HCT116 (cell line): ENCODE measurements at regions not wholly inside any gene's neighbourhood (a gene's known extent, or its start where the extent isn't known, plus 50 kb on each side); places are given as distances from the start of the nearest gene placed in this dataset.

Experiments
- ATAC-seq: fragments of 200-7000 bp; cut with Tn5 transposase; 2 replicates; pipeline ENCODE4 v1.9.1; 2020; ENCODE audit warnings: mild to moderate bottlenecking, moderate library complexity
- BruUV-seq: library from RNA; stranded (reverse); fragments of 400-500 nt; replicated peaks from 2 replicates; lab custom pipeline; 2021; lab: Mats Ljungman, UMichigan
- CTCF ChIA-PET: fragments of 300-600 bp; sonication (Branson Sonifier 250); formaldehyde crosslinking; loops from one replicate; lab custom pipeline; 2021; ENCODE audit warnings: antibody characterized with exemption; lab: Charles Lee
- POLR2A ChIA-PET: fragments of 300-600, 350-600 bp; sonication (Branson Sonifier 250); formaldehyde crosslinking; loops from one replicate; lab custom pipeline; 2021; ENCODE audit warnings: antibody characterized with exemption; lab: Charles Lee
- RAD21 ChIA-PET, 2 experiments: fragments of 300-600 bp; sonication (Branson Sonifier 250); formaldehyde crosslinking; loops; one replicate each; lab custom pipeline; 2023; ENCODE audit warnings: low total read pairs in 2 of 2; ENCODE audit not compliant: uncharacterized antibody in 2 of 2, unreplicated experiment in 2 of 2, low non-redundant PET in 1 of 2; lab: Charles Lee
- DNase-seq: peaks from one replicate; pipeline ENCODE4 v3.0.0-alpha.2; 2010; ENCODE audit warnings: low read depth, low spot score
- H2AFZ ChIP-seq: fragments of 200-600 bp; shearing (Covaris generic), sonication (generic); 2 replicates; pipeline ENCODE4 v1.6.1; 2017; ENCODE audit warnings: low read depth, mixed run types, mixed read lengths, antibody characterized with exemption, low read length; ENCODE audit not compliant: poor library complexity, severe bottlenecking
- H3K27ac ChIP-seq: 2 replicates; pipeline ENCODE4 v1.5.1; 2012; ENCODE audit warnings: low read depth, low read length
- H3K27me3 ChIP-seq: fragments of 200-600 bp; sonication (generic); 2 replicates; pipeline ENCODE4 v1.6.1; 2016; ENCODE audit warnings: mixed run types, low read length, mixed read lengths; ENCODE audit not compliant: insufficient read depth
- H3K36me3 ChIP-seq, 2 experiments: fragments of 200-500 bp in 1 of 2; fragments of 200-600 bp in 1 of 2; sonication (Bioruptor generic) in 1 of 2; sonication (generic) in 1 of 2; 2 replicates each; pipeline versions ENCODE4 v1.5.1 to v1.6.1; 2014 to 2016; ENCODE audit warnings: low read length in 2 of 2, inconsistent platforms in 1 of 2, mixed read lengths in 1 of 2, mixed run types in 1 of 2; ENCODE audit not compliant: insufficient read depth in 2 of 2, control insufficient read depth in 1 of 2
- H3K4me1 ChIP-seq, 2 experiments: fragments of 200-600 bp in 1 of 2; sonication (generic) in 1 of 2; 2 replicates each; pipeline versions ENCODE4 v1.5.1 to v1.6.1; 2012 to 2017; ENCODE audit warnings: low read length in 2 of 2, inconsistent platforms in 1 of 2, mild to moderate bottlenecking in 1 of 2, mixed read lengths in 1 of 2, mixed run types in 1 of 2, moderate library complexity in 1 of 2; ENCODE audit not compliant: insufficient read depth in 2 of 2, control insufficient read depth in 1 of 2
- H3K4me2 ChIP-seq: fragments of 200-600 bp; sonication (generic); 2 replicates; pipeline ENCODE4 v1.6.1; 2017; ENCODE audit warnings: mixed run types, low read length, mixed read lengths
- H3K4me3 ChIP-seq, 2 experiments: fragments of 200-600 bp in 1 of 2; sonication (generic) in 1 of 2; replicated peaks in 1 of 2; 2 replicates each; pipeline ENCODE4 v1.5.1; 2011 to 2016; ENCODE audit warnings: low read length in 2 of 2, control low read depth in 1 of 2, low read depth in 1 of 2, mild to moderate bottlenecking in 1 of 2, mixed read lengths in 1 of 2, mixed run types in 1 of 2
- H3K79me2 ChIP-seq: fragments of 200-600 bp; sonication (generic); 2 replicates; pipeline ENCODE4 v1.6.1; 2017; ENCODE audit warnings: mild to moderate bottlenecking, mixed run types, low read length, moderate library complexity, mixed read lengths; ENCODE audit not compliant: insufficient read depth
- H3K9ac ChIP-seq: fragments of 200-600 bp; sonication (generic); 2 replicates; pipeline ENCODE4 v1.6.1; 2016; ENCODE audit warnings: low read length, mixed read lengths
- H3K9me2 ChIP-seq: fragments of 200-600 bp; sonication (generic), shearing (Covaris generic); 2 replicates; pipeline ENCODE4 v1.6.1; 2017; ENCODE audit warnings: mixed run types, mild to moderate bottlenecking, moderate library complexity; ENCODE audit not compliant: insufficient read depth
- H3K9me3 ChIP-seq, 2 experiments: fragments of 200-500 bp in 1 of 2; fragments of 200-600 bp in 1 of 2; sonication (Bioruptor generic) in 1 of 2; sonication (generic) in 1 of 2; 2 replicates each; pipeline ENCODE4 v1.6.1; 2014 to 2017; ENCODE audit warnings: low read length in 2 of 2, mixed read lengths in 2 of 2, inconsistent platforms in 1 of 2, low read depth in 1 of 2, mild to moderate bottlenecking in 1 of 2, mixed run types in 1 of 2, moderate library complexity in 1 of 2; ENCODE audit not compliant: control insufficient read depth in 1 of 2, insufficient read depth in 1 of 2
- H4K20me1 ChIP-seq: fragments of 200-600 bp; sonication (generic), shearing (Covaris generic); 2 replicates; pipeline ENCODE4 v1.6.1; 2017; ENCODE audit warnings: mixed run types, mild to moderate bottlenecking, moderate library complexity; ENCODE audit not compliant: insufficient read depth
- CBX3 ChIP-seq: IDR thresholded peaks from 2 replicates; pipeline ENCODE4 v1.6.1; 2012; ENCODE audit warnings: low read depth
- EZH2 ChIP-seq: fragments of 200-600 bp; sonication (generic); IDR thresholded peaks from 2 replicates; pipeline ENCODE4 v1.6.1; 2017; ENCODE audit warnings: antibody characterized with exemption, mixed run types
- EZH2phosphoT487 ChIP-seq: fragments of 200-600 bp; IDR thresholded peaks from 2 replicates; pipeline ENCODE4 v1.6.1; 2018; ENCODE audit warnings: antibody characterized with exemption, borderline replicate concordance
- FOSL1 ChIP-seq: IDR thresholded peaks from 2 replicates; pipeline ENCODE4 v1.6.1; 2012; ENCODE audit warnings: low read depth
- MAX ChIP-seq: IDR thresholded peaks from 2 replicates; pipeline ENCODE4 v1.6.1; 2012
- POLR2A ChIP-seq: IDR thresholded peaks from 2 replicates; pipeline ENCODE4 v1.7.0; 2011; ENCODE audit warnings: borderline replicate concordance; ENCODE audit not compliant: insufficient read depth, insufficient read length; ENCODE audit errors: extremely low read depth
- SRF ChIP-seq: IDR thresholded peaks from 2 replicates; pipeline ENCODE4 v1.6.1; 2012; ENCODE audit warnings: low read depth
- TCF7L2 ChIP-seq: IDR thresholded peaks from 2 replicates; pipeline ENCODE4 v1.7.0; 2011; ENCODE audit warnings: borderline replicate concordance, inconsistent platforms; ENCODE audit not compliant: insufficient read depth, insufficient read length; ENCODE audit errors: extremely low read depth
- ZBTB33 ChIP-seq: IDR thresholded peaks from 2 replicates; pipeline ENCODE4 v1.6.1; 2011; ENCODE audit warnings: mild to moderate bottlenecking, low read length, moderate library complexity; ENCODE audit not compliant: insufficient replicate concordance; ENCODE audit errors: extremely low read depth
- ZFX ChIP-seq: fragments of 450-650 bp; IDR thresholded peaks from 2 replicates; pipeline ENCODE4 v1.6.1; 2017
- intact Hi-C: fragments of 100-400 bp; cut with micrococcal nuclease; formaldehyde crosslinking; loops from 2 replicates; pipeline ENCODE4 v1.10.0; 2022
- TF ChIP-seq, protein P1 (sequence below), 3 experiments: fragments of 200-600 bp in 1 of 3; sonication (generic) in 1 of 3; IDR thresholded peaks in 2 of 3; conservative IDR thresholded peaks in 1 of 3; 2 replicates each; pipeline ENCODE4 v1.5.1; 2012 to 2017; ENCODE audit warnings: low read depth in 2 of 3, low read length in 2 of 3, antibody characterized with exemption in 1 of 3, borderline replicate concordance in 1 of 3, control low read depth in 1 of 3, mild to moderate bottlenecking in 1 of 3, mixed read lengths in 1 of 3, mixed run types in 1 of 3, moderate library complexity in 1 of 3; ENCODE audit not compliant: insufficient read depth in 1 of 3

GRCh38 chr21:23939369-23940065 lies 1667.8 kb downstream of the MRPL39 start:
- ChIA-PET RAD21 (no interaction called here), POLR2A (no interaction called here), CTCF (no interaction called here)
- H3K27me3 ChIP-seq = no peaks in the 10 kb centered on the region
- intact Hi-C loops = no loop called here
- no peaks in the 10 kb centered on the region for H4K20me1 ChIP-seq
- H3K9me3 ChIP-seq = peaks cover 13 to 25% of the 10 kb centered on the region in 2 experiments; a peak in 2 of 4 replicates
- H3K4me3 ChIP-seq = no peak overlapping the region
- no peaks in the 10 kb centered on the region for H3K9me2 ChIP-seq
- no peaks in the 10 kb centered on the region for H3K79me2 ChIP-seq
- H3K9ac ChIP-seq = no peak overlapping the region
- H2AFZ ChIP-seq = no peak overlapping the region
- TF ChIP-seq EZH2 = no peak
- TF ChIP-seq CBX3 = no peak
- TF ChIP-seq POLR2A = no peak
- TF ChIP-seq ZFX = no peak
- TF ChIP-seq, protein P1, sequence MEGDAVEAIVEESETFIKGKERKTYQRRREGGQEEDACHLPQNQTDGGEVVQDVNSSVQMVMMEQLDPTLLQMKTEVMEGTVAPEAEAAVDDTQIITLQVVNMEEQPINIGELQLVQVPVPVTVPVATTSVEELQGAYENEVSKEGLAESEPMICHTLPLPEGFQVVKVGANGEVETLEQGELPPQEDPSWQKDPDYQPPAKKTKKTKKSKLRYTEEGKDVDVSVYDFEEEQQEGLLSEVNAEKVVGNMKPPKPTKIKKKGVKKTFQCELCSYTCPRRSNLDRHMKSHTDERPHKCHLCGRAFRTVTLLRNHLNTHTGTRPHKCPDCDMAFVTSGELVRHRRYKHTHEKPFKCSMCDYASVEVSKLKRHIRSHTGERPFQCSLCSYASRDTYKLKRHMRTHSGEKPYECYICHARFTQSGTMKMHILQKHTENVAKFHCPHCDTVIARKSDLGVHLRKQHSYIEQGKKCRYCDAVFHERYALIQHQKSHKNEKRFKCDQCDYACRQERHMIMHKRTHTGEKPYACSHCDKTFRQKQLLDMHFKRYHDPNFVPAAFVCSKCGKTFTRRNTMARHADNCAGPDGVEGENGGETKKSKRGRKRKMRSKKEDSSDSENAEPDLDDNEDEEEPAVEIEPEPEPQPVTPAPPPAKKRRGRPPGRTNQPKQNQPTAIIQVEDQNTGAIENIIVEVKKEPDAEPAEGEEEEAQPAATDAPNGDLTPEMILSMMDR (IDR thresholded peaks at IDR 0.05 in 2 of 3, conservative IDR thresholded peaks at IDR 0.05 in 1 of 3; ENCODE audit: borderline replicate concordance in 1 of 3, insufficient read depth in 1 of 3, low read depth in 2 of 3, low read length in 2 of 3) = no peak
- TF ChIP-seq MAX = no peak
- no peak for TF ChIP-seq FOSL1
- TF ChIP-seq EZH2phosphoT487 = no peak
- ATAC-seq (no peak), DNase-seq (no peak)
- H3K4me2 ChIP-seq = no peak overlapping the region
- BruUV-seq = no TSS peak
- H3K4me1 ChIP-seq = no peaks in the 10 kb centered on the region
- H3K36me3 ChIP-seq = no peaks in the 10 kb centered on the region
- H3K27ac ChIP-seq = no peak overlapping the region

DNA sequence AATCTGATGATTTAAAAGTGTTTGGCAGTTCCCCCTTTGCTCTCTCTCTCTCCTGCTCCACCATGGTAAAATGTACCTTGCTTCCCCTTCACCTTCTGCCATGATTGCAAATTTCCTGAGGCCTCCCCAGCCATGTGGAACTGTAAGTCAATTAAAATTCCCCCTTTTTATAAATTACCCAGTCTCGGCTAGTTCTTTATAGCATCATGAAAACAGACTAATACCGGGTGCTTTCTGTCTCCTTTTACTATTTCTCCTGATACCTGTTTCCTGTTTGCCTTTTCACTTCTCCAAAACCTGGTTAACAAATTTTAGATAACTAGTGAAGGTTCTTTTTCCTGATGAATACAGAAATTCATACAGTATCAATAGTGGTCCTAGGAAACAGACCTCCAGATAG lies 1670.3 kb downstream of the MRPL39 start:
- POLR2A ChIA-PET = no interaction called here
- BruUV-seq = no TSS peak
- Histone ChIP-seq H3K9me2 (no peaks in the 10 kb centered on the region), H3K9ac (no peak overlapping the region), H3K27ac (no peak overlapping the region), H3K4me1 (no peaks in the 10 kb centered on the region), H3K4me3 (no peak overlapping the region), H3K36me3 (no peaks in the 10 kb centered on the region), H3K4me2 (no peak overlapping the region), H3K79me2 (no peaks in the 10 kb centered on the region), H4K20me1 (no peaks in the 10 kb centered on the region), H2AFZ (no peak overlapping the region), H3K9me3 (peaks cover 13 to 28% of the 10 kb centered on the region in 2 experiments; a peak in 2 of 4 replicates), H3K27me3 (no peaks in the 10 kb centered on the region)
- CTCF ChIA-PET = no interaction called here
- DNase-seq (no peak), ATAC-seq (no peak)
- RAD21 ChIA-PET = no interaction called here
- intact Hi-C loops = no loop called here
- TF ChIP-seq MAX (no peak), SRF (no peak), CBX3 (no peak), ZFX (no peak), ZBTB33 (no peak), TCF7L2 (no peak)
- TF ChIP-seq, protein P1 (IDR thresholded peaks at IDR 0.05 in 2 of 3, conservative IDR thresholded peaks at IDR 0.05 in 1 of 3; ENCODE audit: borderline replicate concordance in 1 of 3, insufficient read depth in 1 of 3, low read depth in 2 of 3, low read length in 2 of 3) = no peak
